ENCODE measurements at regions not wholly inside any gene's neighbourhood (a gene's known extent, or its start where the extent isn't known, plus 50 kb on each side); places are given as distances from the start of the nearest gene placed in this dataset.

GRCh38 chr12:108050696-108051095, 78.4 kb upstream of the WSCD2 start:
- Histone ChIP-seq H3K4me3 (no peak overlapping the region), H3K27me3 (no peaks in the 10 kb centered on the region), H3K27ac (no peak overlapping the region), H3K9me3 (ENCODE audit: low read depth) (no peaks in the 10 kb centered on the region), H3K4me1 (ENCODE audit: low read depth) (no peaks in the 10 kb centered on the region), H3K36me3 (no peaks in the 10 kb centered on the region)
- no peak for DNase-seq (ENCODE audit: low read depth in 1 of 2, low spot score in 1 of 2)
- no peak for TF ChIP-seq CTCF (IDR thresholded peaks at IDR 0.05; ENCODE audit: low read depth, low read length)

GRCh38 chr12:108052260-108052659, 76.8 kb upstream of the WSCD2 start:
- H3K4me3 ChIP-seq: no peak overlapping the region
- no peaks in the 10 kb centered on the region for H3K9me3 ChIP-seq (ENCODE audit: low read depth)
- TF ChIP-seq CTCF (IDR thresholded peaks at IDR 0.05; ENCODE audit: low read depth, low read length): no peak
- DNase-seq (ENCODE audit: low read depth in 1 of 2, low spot score in 1 of 2): no peak
- no peaks in the 10 kb centered on the region for H3K27me3 ChIP-seq
- H3K4me1 ChIP-seq (ENCODE audit: low read depth): peaks cover 6% of the 10 kb centered on the region
- no peaks in the 10 kb centered on the region for H3K36me3 ChIP-seq
- H3K27ac ChIP-seq: no peak overlapping the region

- Histone ChIP-seq H3K4me3 (no peak overlapping the region), H3K27me3 (no peaks in the 10 kb centered on the region), H3K36me3 (no peaks in the 10 kb centered on the region), H3K9me3 (ENCODE audit: low read depth) (no peaks in the 10 kb centered on the region), H3K27ac (no peak overlapping the region), H3K4me1 (ENCODE audit: low read depth) (peaks cover 6% of the 10 kb centered on the region)
- no peak for DNase-seq (ENCODE audit: low read depth in 1 of 2, low spot score in 1 of 2)
- no peak for TF ChIP-seq CTCF (IDR thresholded peaks at IDR 0.05; ENCODE audit: low read depth, low read length)
These were observed 75.6 kb upstream of the WSCD2 start for GRCh38 chr12:108053512-108053911.

GRCh38 chr12:108054496-108054895, 74.6 kb upstream of the WSCD2 start:
- no peak for DNase-seq (ENCODE audit: low read depth in 1 of 2, low spot score in 1 of 2)
- Histone ChIP-seq H3K27ac (no peak overlapping the region), H3K36me3 (no peaks in the 10 kb centered on the region), H3K9me3 (ENCODE audit: low read depth) (no peaks in the 10 kb centered on the region), H3K4me1 (ENCODE audit: low read depth) (peaks cover 6% of the 10 kb centered on the region), H3K27me3 (no peaks in the 10 kb centered on the region), H3K4me3 (no peak overlapping the region)
- TF ChIP-seq CTCF (IDR thresholded peaks at IDR 0.05; ENCODE audit: low read depth, low read length): no peak

- Histone ChIP-seq H3K4me1 (ENCODE audit: low read depth) (peaks cover 6% of the 10 kb centered on the region), H3K9me3 (ENCODE audit: low read depth) (no peaks in the 10 kb centered on the region), H3K4me3 (no peak overlapping the region), H3K27ac (no peak overlapping the region), H3K27me3 (no peaks in the 10 kb centered on the region), H3K36me3 (no peaks in the 10 kb centered on the region)
- no peak for DNase-seq (ENCODE audit: low read depth in 1 of 2, low spot score in 1 of 2)
- no peak for TF ChIP-seq CTCF (IDR thresholded peaks at IDR 0.05; ENCODE audit: low read depth, low read length)
These were observed 73.9 kb upstream of the WSCD2 start for GRCh38 chr12:108055141-108055540.

GRCh38 chr12:108060067-108060466, 69.0 kb upstream of the WSCD2 start:
- no peaks in the 10 kb centered on the region for H3K27me3 ChIP-seq
- no peaks in the 10 kb centered on the region for H3K9me3 ChIP-seq (ENCODE audit: low read depth)
- no peak overlapping the region for H3K4me3 ChIP-seq
- TF ChIP-seq CTCF (IDR thresholded peaks at IDR 0.05; ENCODE audit: low read depth, low read length): no peak
- no peak for DNase-seq (ENCODE audit: low read depth in 1 of 2, low spot score in 1 of 2)
- no peaks in the 10 kb centered on the region for H3K36me3 ChIP-seq
- no peak overlapping the region for H3K27ac ChIP-seq
- peaks cover 6% of the 10 kb centered on the region for H3K4me1 ChIP-seq (ENCODE audit: low read depth)

Measured in cardiac muscle cell (in vitro differentiated cells and primary cell).